Pancreas (tissue), 10 donors: ENCODE measurements at regions not wholly inside any gene's neighbourhood (a gene's known extent, or its start where the extent isn't known, plus 50 kb on each side); places are given as distances from the start of the nearest gene placed in this dataset.

Source experiments
- ATAC-seq, 4 donors: fragments of 200-7000 bp; cut with Tn5 transposase; one replicate each; pipeline versions ENCODE4 v1.8.0 to v1.9.1; 2020; ENCODE audit warnings: mild to moderate bottlenecking in 4 of 4, moderate library complexity in 4 of 4
- DNase-seq, 6 donors: peaks; one replicate each; pipeline ENCODE4 v3.0.0-alpha.2; 2020
- FAIRE-seq: peaks from 2 replicates; lab custom pipeline; 2012; peaks lifted over from hg19 to GRCh38; lab: Jason Lieb, UNC
- H3K27ac ChIP-seq, 4 donors: fragments of 200-600 bp; sonication (generic); 1 replicate in 3 of 4; 2 replicates in 1 of 4; pipeline versions ENCODE4 v1.5.0 to v1.8.0; 2020
- H3K27me3 ChIP-seq, 4 donors: fragments of 200-600 bp; one replicate each; pipeline ENCODE4 v1.8.0; 2021
- H3K36me3 ChIP-seq, 3 donors: fragments of 200-600 bp; sonication (generic) in 1 of 3; one replicate each; pipeline versions ENCODE4 v1.5.0 to v1.8.0; 2020 to 2021
- H3K4me1 ChIP-seq, 3 donors: fragments of 200-600 bp; one replicate each; pipeline ENCODE4 v1.8.0; 2021
- H3K4me3 ChIP-seq, 4 donors: fragments of 200-600 bp; sonication (generic) in 2 of 4; one replicate each; pipeline versions ENCODE4 v1.5.0 to v1.8.0; 2020 to 2021
- H3K9me3 ChIP-seq, 4 donors: fragments of 200-600 bp; one replicate each; pipeline ENCODE4 v1.8.0; 2021
- CTCF ChIP-seq, 4 donors: fragments of 200-600 bp; sonication (generic) in 3 of 4; IDR thresholded peaks; one replicate each; pipeline versions ENCODE4 v1.5.0 to v1.8.0; 2021; ENCODE audit warnings: antibody characterized with exemption in 4 of 4
- WGBS, 2 donors: extraction: QIAGEN DNeasy Blood & Tissue Kit; methylation state at CpG; one replicate each; pipeline ENCODE4 v1.1.7; 2013; 5-methylcytosine and 5-hydroxymethylcytosine counted together
- intact Hi-C, 3 donors: fragments of 100-400 bp; cut with DNase I; formaldehyde crosslinking; loops; one replicate each; pipeline versions ENCODE4 v1.11.1 to v1.14.2; 2022
- donor health status: healthy with polysubstance abuse.
- donor health status: DM: no; HTN: no; CAD: no; lungs with moderate emphysema.
- donor health status: DM: no; HTN: no; CAD: no.
- donor health status: control.
- donor health status: control.
- donor health status: Bipolar disorder and iron deficiency.
- donor health status: DM: yes; HTN: yes; CAD: no.
- donor health status: DM: no; HTN: no; CAD: no.
- donor health status: DM: no; HTN: no; CAD: no.
- donor health status: DM: yes; HTN: yes; CAD: no.

- no peak for FAIRE-seq
- no peak for DNase-seq
- no peak for ATAC-seq
Measured at GRCh38 chr14:101625336-101626097, 64.2 kb downstream of the DIO3 start.

GRCh38 chr14:101626331-101626730 lies 65.0 kb downstream of the DIO3 start:
- no peak for FAIRE-seq
- 81 to 84% methylated on average over 5 of the region's 5 CpGs for WGBS, 2 donors
- Histone ChIP-seq H3K27me3 (no peaks in the 10 kb centered on the region), H3K9me3 (no peaks in the 10 kb centered on the region), H3K27ac (no peak overlapping the region), H3K36me3 (no peaks in the 10 kb centered on the region), H3K4me3 (no peak overlapping the region), H3K4me1 (peaks cover 0 to 4% (median 0%) of the 10 kb centered on the region in 3 donors)
- intact Hi-C loops: loop anchor here in 1 of 3 donors (10.0 kb wide), 1 partner anchor 772 kb away; no protein-coding TSS in a partner anchor
- no peak for ATAC-seq
- TF ChIP-seq CTCF (IDR thresholded peaks at IDR 0.05): no peak
- DNase-seq: no peak

More at GRCh38 chr14:101625336-101626097, 64.2 kb downstream of the DIO3 start:
- intact Hi-C loops: loop anchor here in 1 of 3 donors (10.0 kb wide), 1 partner anchor 771 kb away; no protein-coding TSS in a partner anchor
- no peaks in the 10 kb centered on the region for H3K27me3 ChIP-seq
- peaks cover 0 to 4% (median 0%) of the 10 kb centered on the region in 3 donors for H3K4me1 ChIP-seq
- H3K9me3 ChIP-seq: no peaks in the 10 kb centered on the region
- WGBS, 2 donors: 82 to 93% methylated on average over 1 of the region's 1 CpG
- TF ChIP-seq CTCF (IDR thresholded peaks at IDR 0.05): no peak
- no peaks in the 10 kb centered on the region for H3K36me3 ChIP-seq
- no peak overlapping the region for H3K4me3 ChIP-seq
- H3K27ac ChIP-seq: no peak overlapping the region

- H3K27ac ChIP-seq: no peak overlapping the region
- no peak for TF ChIP-seq CTCF (IDR thresholded peaks at IDR 0.05)
- FAIRE-seq (no peak), ATAC-seq (no peak), DNase-seq (peak in 1 of 6 donors; percentile 66)
- no peaks in the 10 kb centered on the region for H3K27me3 ChIP-seq
- no peaks in the 10 kb centered on the region for H3K36me3 ChIP-seq
- H3K4me1 ChIP-seq: peaks cover 0 to 4% (median 0%) of the 10 kb centered on the region in 3 donors
- H3K9me3 ChIP-seq: no peaks in the 10 kb centered on the region
- no peak overlapping the region for H3K4me3 ChIP-seq
- 62 to 64% methylated on average over 16 of the region's 16 CpGs for WGBS, 2 donors
- intact Hi-C loops: loop anchor here in 1 of 3 donors (10.0 kb wide), 1 partner anchor 773 kb away; no protein-coding TSS in a partner anchor
Measured at GRCh38 chr14:101627915-101628262, 66.6 kb downstream of the DIO3 start.

GRCh38 chr14:101628471-101628966 lies 67.2 kb downstream of the DIO3 start:
- H3K4me3 ChIP-seq: peak overlapping the region in 1 of 4 donors; percentile 8
- FAIRE-seq: no peak

More at GRCh38 chr14:101628471-101628966, 67.2 kb downstream of the DIO3 start:
- WGBS, 2 donors: 8 to 9% methylated on average over 44 of the region's 44 CpGs
- Histone ChIP-seq H3K9me3 (no peaks in the 10 kb centered on the region), H3K27ac (no peak overlapping the region), H3K4me1 (peaks cover 0 to 4% (median 0%) of the 10 kb centered on the region in 3 donors), H3K27me3 (no peaks in the 10 kb centered on the region), H3K36me3 (no peaks in the 10 kb centered on the region)
- intact Hi-C loops: loop anchor here in 1 of 3 donors (10.0 kb wide), 1 partner anchor 774 kb away; no protein-coding TSS in a partner anchor
- ATAC-seq (peak; percentile 96 to 100 (median 98)), DNase-seq (peak; percentile 56 to 93 (median 81))
- TF ChIP-seq CTCF (IDR thresholded peaks at IDR 0.05): peak; percentile 99 to 100 (median 99)
